PC-9 (cell line): ENCODE measurements at regions not wholly inside any gene's neighbourhood (a gene's known extent, or its start where the extent isn't known, plus 50 kb on each side); places are given as distances from the start of the nearest gene placed in this dataset.
"Not testable (repeated sequence)": the region's sequence is repeated elsewhere in the genome, so short reads cannot be mapped to it uniquely, and the experiment has no call there.

Experiments used
- EZH2 ChIP-seq: fragments of 200-600 bp; sonication (generic); IDR thresholded peaks from 2 replicates; pipeline ENCODE4 v1.8.0; 2017; ENCODE audit warnings: antibody characterized with exemption, low read depth
- TF ChIP-seq, protein P1 (sequence below): fragments of 200-600 bp; sonication (generic); conservative IDR thresholded peaks from 2 replicates; pipeline ENCODE4 v1.6.1; 2017; ENCODE audit warnings: mixed run types, antibody characterized with exemption, mild to moderate bottlenecking, moderate library complexity

DNA sequence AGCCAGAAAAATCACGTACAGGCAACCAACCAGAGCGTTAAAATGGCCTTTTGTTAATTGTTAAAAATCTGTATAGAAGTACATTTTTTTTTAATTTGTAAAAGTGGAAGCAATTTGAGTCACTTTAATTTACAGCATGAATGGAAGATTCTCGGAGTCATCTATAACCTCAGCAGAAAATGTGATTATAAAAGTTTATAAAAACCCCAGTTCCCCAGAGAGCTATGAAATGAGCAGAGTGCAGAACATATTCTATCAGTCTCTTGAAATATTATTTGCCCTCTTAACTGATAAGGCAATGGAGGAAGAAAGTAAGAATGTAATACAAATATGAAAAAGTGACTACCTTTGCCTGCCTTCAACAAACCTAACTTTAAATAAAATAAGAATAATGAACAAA, 224.7 kb downstream of the BCL2L11 start:
- not testable (repeated sequence) for TF ChIP-seq EZH2
- TF ChIP-seq, protein P1, sequence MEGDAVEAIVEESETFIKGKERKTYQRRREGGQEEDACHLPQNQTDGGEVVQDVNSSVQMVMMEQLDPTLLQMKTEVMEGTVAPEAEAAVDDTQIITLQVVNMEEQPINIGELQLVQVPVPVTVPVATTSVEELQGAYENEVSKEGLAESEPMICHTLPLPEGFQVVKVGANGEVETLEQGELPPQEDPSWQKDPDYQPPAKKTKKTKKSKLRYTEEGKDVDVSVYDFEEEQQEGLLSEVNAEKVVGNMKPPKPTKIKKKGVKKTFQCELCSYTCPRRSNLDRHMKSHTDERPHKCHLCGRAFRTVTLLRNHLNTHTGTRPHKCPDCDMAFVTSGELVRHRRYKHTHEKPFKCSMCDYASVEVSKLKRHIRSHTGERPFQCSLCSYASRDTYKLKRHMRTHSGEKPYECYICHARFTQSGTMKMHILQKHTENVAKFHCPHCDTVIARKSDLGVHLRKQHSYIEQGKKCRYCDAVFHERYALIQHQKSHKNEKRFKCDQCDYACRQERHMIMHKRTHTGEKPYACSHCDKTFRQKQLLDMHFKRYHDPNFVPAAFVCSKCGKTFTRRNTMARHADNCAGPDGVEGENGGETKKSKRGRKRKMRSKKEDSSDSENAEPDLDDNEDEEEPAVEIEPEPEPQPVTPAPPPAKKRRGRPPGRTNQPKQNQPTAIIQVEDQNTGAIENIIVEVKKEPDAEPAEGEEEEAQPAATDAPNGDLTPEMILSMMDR, result not testable (repeated sequence)
